VCaP (cell line): ENCODE measurements at regions not wholly inside any gene's neighbourhood (a gene's known extent, or its start where the extent isn't known, plus 50 kb on each side); places are given as distances from the start of the nearest gene placed in this dataset.
"Not testable (repeated sequence)": the region's sequence is repeated elsewhere in the genome, so short reads cannot be mapped to it uniquely, and the experiment has no call there.

Experiments
- H3K27ac ChIP-seq: fragments of 450-650 bp; 2 replicates; pipeline ENCODE4 v1.5.1; 2017
- TF ChIP-seq, protein P1 (sequence below): fragments of 450-650 bp; conservative IDR thresholded peaks from 2 replicates; pipeline ENCODE4 v1.5.1; 2017; ENCODE audit warnings: mild to moderate bottlenecking, moderate library complexity

DNA sequence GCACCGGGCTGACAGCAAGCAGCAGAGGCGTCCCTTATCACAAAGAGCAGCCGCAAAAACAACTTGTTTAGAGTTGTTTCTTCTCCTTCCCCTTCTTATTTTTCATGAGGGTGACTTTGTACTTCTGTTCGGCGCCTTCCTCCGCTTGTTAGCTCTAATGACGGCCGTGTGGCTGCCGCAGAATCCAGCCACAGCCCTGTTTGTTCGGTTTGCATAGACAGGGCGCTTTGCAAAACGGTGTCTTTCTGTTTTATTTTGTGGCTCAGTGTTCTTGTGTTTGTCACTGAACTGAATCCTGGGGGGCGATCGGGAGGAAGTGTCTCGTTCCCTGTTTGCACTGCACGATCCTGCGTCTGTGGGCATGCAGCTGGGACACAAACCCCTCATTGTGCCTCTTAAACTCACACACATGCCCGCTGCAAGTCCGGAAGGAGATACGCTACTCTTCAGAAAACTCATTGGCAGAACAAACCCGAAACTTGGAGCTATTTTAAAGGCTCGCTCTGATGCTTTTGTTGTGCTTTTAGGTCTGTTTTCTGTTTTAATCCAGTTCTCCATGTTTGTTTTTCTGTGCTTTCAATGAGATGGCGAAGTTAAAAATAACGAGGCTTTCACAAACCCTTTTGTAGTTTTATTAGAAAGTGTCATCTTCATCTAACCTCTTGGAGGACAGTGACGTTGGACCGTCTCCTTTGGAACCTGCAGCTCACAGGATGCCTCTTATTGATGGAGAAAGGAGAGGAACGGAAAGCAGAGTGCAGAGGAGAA is 213.9 kb downstream of the IRX2 start:
- no peak overlapping the region for H3K27ac ChIP-seq

DNA sequence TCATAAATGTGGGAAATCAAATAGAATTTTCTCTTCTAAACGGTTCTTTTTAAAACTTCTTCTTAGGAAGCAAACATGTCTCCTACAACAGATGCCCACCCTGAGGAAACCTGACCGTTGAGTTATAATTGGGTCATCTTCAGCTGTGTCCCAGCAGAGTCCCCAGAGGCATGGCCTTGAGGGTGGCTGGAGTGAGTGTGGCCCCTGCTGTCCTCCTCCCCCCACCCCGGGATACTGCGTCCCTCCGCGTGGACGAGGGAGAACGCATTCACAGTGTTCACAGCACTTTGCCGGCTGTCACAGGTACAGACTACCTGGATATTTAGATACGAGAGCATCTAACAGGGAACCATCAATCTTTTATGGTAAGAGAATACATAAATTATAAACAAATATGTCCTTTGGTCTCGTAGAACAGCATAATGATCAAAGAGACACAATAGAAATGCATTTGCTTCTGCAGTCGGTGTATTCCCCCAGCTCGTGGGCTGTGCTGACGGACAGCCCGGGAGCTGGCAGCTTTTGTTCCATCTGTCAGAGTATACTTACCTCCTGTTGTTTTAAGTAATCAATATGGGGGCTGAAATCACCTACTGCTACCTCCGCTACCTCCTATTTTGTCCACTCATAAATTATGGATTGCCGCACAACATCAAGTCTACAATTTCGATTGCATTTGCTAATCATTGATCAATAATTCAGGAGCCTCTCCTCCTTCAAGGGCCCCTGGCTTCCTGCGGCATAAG is 214.7 kb downstream of the IRX2 start:
- TF ChIP-seq, protein P1, sequence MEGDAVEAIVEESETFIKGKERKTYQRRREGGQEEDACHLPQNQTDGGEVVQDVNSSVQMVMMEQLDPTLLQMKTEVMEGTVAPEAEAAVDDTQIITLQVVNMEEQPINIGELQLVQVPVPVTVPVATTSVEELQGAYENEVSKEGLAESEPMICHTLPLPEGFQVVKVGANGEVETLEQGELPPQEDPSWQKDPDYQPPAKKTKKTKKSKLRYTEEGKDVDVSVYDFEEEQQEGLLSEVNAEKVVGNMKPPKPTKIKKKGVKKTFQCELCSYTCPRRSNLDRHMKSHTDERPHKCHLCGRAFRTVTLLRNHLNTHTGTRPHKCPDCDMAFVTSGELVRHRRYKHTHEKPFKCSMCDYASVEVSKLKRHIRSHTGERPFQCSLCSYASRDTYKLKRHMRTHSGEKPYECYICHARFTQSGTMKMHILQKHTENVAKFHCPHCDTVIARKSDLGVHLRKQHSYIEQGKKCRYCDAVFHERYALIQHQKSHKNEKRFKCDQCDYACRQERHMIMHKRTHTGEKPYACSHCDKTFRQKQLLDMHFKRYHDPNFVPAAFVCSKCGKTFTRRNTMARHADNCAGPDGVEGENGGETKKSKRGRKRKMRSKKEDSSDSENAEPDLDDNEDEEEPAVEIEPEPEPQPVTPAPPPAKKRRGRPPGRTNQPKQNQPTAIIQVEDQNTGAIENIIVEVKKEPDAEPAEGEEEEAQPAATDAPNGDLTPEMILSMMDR = no peak
- no peak overlapping the region for H3K27ac ChIP-seq

More for the DNA sequence above, 213.9 kb downstream of the IRX2 start:
- TF ChIP-seq, protein P1 = no peak

DNA sequence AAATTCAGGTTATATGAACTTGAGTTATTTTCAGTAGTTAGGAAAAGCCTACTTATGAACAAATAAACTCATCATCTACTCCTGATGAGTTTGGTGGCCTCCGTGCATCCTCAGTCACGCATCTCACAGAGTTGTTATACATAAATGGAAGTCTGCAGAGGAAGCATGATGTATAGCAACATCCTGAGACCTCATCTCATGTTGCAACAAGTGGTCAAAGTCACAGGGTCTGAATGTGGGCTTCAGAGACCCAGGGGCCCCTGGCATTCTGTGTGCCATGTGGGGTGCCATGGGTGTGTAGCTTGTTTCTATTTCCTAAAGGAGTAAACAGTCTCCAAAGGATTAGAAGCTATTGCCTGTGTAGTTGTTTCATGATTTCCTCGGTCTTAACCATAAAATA is 216.5 kb downstream of the IRX2 start:
- TF ChIP-seq, protein P1 = no peak
- H3K27ac ChIP-seq = no peak overlapping the region

DNA sequence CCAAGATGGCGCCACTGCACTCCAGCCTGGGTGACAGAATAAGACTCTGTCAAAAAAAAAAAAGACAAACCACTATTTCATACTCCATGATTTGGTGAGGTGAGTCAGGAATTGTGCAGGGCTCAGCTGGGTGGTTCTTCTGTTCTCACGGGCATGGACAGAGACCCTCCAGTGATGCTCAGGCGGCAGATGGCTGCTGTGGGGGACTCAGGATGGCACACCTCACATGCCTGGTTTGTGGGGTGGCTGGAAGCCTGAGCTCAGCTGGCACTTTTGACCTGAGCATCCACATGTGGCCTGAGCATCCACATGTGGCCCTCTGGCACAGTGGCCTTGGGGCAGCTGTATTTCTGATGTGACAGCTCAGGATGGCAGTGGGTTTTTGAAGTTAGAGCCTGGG is 217.2 kb downstream of the IRX2 start:
- no peak overlapping the region for H3K27ac ChIP-seq
- TF ChIP-seq, protein P1 = no peak

DNA sequence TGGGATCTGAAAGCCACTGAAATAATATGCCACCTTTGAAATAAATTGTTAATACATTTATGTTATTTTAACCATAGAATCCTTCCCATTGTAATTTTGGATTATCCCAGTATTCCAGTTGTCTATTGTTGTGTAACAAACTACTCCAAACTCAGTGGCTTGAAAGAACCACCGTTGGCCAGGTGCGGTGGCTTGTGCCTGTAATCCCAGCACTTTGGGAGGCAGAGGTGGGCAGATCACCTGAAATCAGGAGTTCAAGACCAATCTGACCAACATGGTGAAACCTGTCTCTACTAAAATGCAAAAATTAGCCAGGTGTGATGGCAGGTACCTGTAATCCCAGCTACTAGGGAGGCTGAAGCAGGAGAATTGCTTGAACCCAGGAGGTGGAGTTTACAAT is 217.6 kb downstream of the IRX2 start:
- H3K27ac ChIP-seq = not testable (repeated sequence)

DNA sequence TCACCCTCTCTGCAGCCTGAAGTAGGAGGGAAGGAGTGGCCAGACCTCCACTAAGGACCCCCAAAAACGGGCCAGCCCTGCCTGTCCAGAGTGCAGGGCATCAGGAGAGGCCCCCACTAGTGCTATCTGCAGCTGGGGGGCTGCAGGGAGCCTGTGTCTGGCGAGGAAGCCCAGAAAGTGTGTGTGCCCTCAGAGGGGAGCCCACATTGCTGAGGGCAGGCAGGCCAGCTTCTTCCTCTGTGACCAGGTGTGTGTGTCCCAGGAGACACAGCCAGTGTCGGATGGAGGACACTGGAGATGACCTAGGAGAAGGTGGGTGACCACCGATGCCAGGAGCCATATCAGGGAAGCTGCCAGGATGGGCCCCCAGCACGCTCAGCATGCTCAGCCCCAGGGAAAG is 218.7 kb downstream of the IRX2 start:
- H3K27ac ChIP-seq = no peak overlapping the region
- TF ChIP-seq, protein P1 = no peak

DNA sequence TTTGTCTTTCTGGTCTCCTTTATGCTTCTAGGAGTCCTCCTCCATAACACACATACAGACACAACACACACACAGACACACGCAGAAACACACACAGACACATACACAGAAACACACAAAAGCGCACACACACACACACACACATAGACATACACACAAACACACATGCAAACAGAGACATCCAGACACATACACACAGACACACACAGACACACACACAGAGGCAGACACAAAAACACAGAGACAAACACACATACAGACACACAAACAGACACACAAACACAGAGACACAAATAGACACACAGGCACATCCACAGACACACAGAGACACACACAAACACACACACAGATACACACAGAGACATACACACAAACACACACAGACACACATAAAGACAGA is 220.2 kb downstream of the IRX2 start:
- TF ChIP-seq, protein P1 = no peak
- no peak overlapping the region for H3K27ac ChIP-seq

DNA sequence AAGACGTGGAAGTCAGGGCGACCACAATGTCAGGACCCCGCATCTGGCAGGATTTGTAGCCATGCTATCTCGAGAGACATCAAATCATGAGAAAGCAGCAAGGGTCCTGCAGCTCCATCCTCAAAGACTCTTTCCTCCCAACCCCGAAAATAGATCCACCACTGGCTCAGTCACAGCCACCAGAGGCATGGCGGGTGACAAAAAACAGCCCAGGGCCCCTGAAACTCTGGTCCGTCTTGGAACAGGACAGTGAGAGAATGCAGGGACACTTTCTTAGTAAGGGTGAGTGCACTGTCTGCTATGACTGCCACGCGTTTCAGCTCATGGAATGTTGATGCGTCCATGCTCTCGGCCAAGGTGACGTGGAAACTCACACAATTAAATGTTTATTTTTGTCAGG is 220.9 kb downstream of the IRX2 start:
- TF ChIP-seq, protein P1 = no peak
- no peak overlapping the region for H3K27ac ChIP-seq
